ENCODE measurements at regions not wholly inside any gene's neighbourhood (a gene's known extent, or its start where the extent isn't known, plus 50 kb on each side); places are given as distances from the start of the nearest gene placed in this dataset.

- TF ChIP-seq CTCF (IDR thresholded peaks at IDR 0.05) (no peak), POLR2AphosphoS5 (IDR thresholded peaks at IDR 0.05) (no peak), POLR2A (IDR thresholded peaks at IDR 0.05) (no peak), EP300 (IDR thresholded peaks at IDR 0.05) (no peak)
These were observed 71.3 kb upstream of the EDEM3 start for GRCh38 chr1:184826001-184826400.

Measured in stomach (tissue), 4 donors.